ENCODE measurements at regions not wholly inside any gene's neighbourhood (a gene's known extent, or its start where the extent isn't known, plus 50 kb on each side); places are given as distances from the start of the nearest gene placed in this dataset.

DNA sequence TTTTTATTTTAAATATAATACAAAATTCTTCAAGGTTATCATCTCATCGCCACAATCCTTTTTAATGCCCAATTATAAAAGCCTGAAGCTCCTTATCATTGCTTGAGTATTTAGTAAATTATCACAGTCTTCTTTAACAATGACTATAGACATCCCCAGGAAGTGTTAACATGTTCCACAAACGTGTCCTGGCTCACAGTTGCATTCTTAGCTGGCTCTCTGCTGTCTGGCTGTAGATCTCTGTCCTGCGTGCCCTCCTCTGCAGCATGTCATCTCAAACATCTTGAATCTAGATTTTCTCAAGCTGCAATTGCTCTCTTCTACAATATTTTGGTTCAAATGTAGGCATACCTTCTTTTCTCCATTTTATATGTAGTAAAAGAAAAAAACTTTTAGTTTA lies 885.2 kb downstream of the EPHA7 start:
- TF ChIP-seq, protein P1, sequence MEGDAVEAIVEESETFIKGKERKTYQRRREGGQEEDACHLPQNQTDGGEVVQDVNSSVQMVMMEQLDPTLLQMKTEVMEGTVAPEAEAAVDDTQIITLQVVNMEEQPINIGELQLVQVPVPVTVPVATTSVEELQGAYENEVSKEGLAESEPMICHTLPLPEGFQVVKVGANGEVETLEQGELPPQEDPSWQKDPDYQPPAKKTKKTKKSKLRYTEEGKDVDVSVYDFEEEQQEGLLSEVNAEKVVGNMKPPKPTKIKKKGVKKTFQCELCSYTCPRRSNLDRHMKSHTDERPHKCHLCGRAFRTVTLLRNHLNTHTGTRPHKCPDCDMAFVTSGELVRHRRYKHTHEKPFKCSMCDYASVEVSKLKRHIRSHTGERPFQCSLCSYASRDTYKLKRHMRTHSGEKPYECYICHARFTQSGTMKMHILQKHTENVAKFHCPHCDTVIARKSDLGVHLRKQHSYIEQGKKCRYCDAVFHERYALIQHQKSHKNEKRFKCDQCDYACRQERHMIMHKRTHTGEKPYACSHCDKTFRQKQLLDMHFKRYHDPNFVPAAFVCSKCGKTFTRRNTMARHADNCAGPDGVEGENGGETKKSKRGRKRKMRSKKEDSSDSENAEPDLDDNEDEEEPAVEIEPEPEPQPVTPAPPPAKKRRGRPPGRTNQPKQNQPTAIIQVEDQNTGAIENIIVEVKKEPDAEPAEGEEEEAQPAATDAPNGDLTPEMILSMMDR (IDR thresholded peaks at IDR 0.05): no peak
- TF ChIP-seq POLR2A (IDR thresholded peaks at IDR 0.05) (no peak), EP300 (IDR thresholded peaks at IDR 0.05) (no peak), POLR2AphosphoS5 (IDR thresholded peaks at IDR 0.05) (no peak)

Data from upper lobe of left lung (tissue), 4 donors.